Stomach smooth muscle (tissue), 2 donors: ENCODE measurements at regions not wholly inside any gene's neighbourhood (a gene's known extent, or its start where the extent isn't known, plus 50 kb on each side); places are given as distances from the start of the nearest gene placed in this dataset.
"Not testable (repeated sequence)": the region's sequence is repeated elsewhere in the genome, so short reads cannot be mapped to it uniquely, and the experiment has no call there.

Source experiments
- H3K27ac ChIP-seq: one replicate; pipeline ENCODE4 v1.7.0; 2013; ENCODE audit warnings: mild to moderate bottlenecking, low read length, inconsistent platforms
- H3K27me3 ChIP-seq, 2 donors: one replicate each; pipeline ENCODE4 v1.7.0; 2013; ENCODE audit warnings: low read length in 2 of 2; ENCODE audit not compliant: insufficient read depth in 2 of 2, control insufficient read depth in 1 of 2
- H3K36me3 ChIP-seq, 2 donors: one replicate each; pipeline ENCODE4 v1.7.0; 2013; ENCODE audit warnings: low read length in 2 of 2; ENCODE audit not compliant: control insufficient read depth in 2 of 2, insufficient read depth in 2 of 2
- H3K4me1 ChIP-seq: one replicate; pipeline ENCODE4 v1.7.0; 2013; ENCODE audit warnings: low read length; ENCODE audit not compliant: control insufficient read depth, insufficient read depth
- H3K4me3 ChIP-seq, 2 donors: one replicate each; pipeline ENCODE4 v1.7.0; 2013; ENCODE audit warnings: low read length in 2 of 2
- H3K9ac ChIP-seq, 2 donors: one replicate each; pipeline ENCODE4 v1.7.0; 2013; ENCODE audit warnings: low read length in 2 of 2, mild to moderate bottlenecking in 1 of 2
- H3K9me3 ChIP-seq, 2 donors: one replicate each; pipeline ENCODE4 v1.7.0; 2013; ENCODE audit warnings: low read length in 2 of 2; ENCODE audit not compliant: control insufficient read depth in 2 of 2
- donor health status: healthy.
- donor health status: Pancreatic carcinoma.

DNA sequence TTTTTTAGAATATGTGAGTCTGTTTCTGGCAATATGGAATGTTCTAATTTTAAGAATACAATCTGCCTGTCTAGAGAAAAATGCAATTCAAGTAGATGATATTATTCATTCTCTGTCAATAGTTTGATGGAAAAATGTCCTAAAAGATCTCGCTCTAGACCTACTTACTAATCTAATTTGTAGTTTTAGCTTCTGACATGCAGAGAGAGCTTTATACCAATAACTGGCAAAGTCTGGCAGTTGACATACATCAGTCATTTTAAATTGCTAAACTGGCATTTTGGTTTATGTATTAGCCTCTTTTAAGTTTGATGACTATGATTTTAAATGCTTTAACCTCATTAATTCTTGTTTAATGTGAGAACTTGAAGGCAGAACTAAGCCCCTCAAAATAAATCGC, 355.0 kb upstream of the CDH10 start:
- H3K9ac ChIP-seq, result no peak overlapping the region
- H3K27ac ChIP-seq, result no peak overlapping the region
- H3K36me3 ChIP-seq, result no peaks in the 10 kb centered on the region
- H3K9me3 ChIP-seq, result no peaks in the 10 kb centered on the region
- H3K4me3 ChIP-seq, result no peak overlapping the region
- H3K27me3 ChIP-seq, result no peaks in the 10 kb centered on the region
- no peaks in the 10 kb centered on the region for H3K4me1 ChIP-seq

DNA sequence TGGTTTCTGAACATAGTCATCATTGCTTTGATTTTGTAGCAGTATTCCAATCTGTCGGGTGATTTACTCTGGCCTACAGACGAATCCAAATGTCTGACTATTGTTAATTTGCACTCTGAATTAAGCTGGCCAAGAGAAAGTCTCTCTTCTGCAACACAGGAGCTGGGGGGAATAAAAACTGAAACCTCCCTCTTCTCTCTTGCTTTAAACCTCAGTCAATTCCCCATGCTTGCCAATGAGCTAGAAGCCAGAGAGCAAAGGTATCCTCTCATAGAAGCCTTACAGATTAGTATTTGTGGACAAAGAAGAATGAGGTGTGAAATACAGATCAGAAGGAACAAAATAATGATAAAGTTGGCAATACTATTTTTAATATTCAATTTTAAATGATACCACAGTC, 353.9 kb upstream of the CDH10 start:
- Histone ChIP-seq H3K27ac (no peak overlapping the region), H3K36me3 (no peaks in the 10 kb centered on the region), H3K9ac (no peak overlapping the region), H3K4me3 (no peak overlapping the region), H3K4me1 (no peaks in the 10 kb centered on the region), H3K9me3 (no peaks in the 10 kb centered on the region), H3K27me3 (no peaks in the 10 kb centered on the region)

GRCh38 chr5:24986326-24986725, 341.5 kb upstream of the CDH10 start:
- Histone ChIP-seq H3K4me1 (no peaks in the 10 kb centered on the region), H3K36me3 (no peaks in the 10 kb centered on the region)

DNA sequence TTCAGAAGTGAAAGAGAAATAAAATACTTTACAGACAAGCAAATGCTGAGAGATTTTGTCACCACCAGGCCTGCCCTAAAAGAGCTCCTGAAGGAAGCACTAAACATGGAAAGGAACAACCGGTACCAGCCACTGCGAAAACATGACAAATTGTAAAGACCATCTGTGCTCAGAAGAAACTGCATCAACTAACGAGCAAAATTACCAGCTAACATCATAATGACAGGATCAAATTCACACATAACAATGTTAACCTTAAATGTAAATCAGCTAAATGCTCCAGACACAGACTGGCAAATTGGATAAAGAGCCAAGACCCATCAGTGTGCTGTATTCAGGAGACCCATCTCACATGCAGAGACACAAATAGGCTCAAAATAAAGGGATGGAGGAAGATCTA, 333.8 kb upstream of the CDH10 start:
- not testable (repeated sequence) for H3K27ac ChIP-seq, H3K36me3 ChIP-seq

More at GRCh38 chr5:24986326-24986725, 341.5 kb upstream of the CDH10 start:
- Histone ChIP-seq H3K27ac (no peak overlapping the region), H3K4me3 (no peak overlapping the region), H3K9ac (no peak overlapping the region), H3K27me3 (no peaks in the 10 kb centered on the region), H3K9me3 (no peaks in the 10 kb centered on the region)

DNA sequence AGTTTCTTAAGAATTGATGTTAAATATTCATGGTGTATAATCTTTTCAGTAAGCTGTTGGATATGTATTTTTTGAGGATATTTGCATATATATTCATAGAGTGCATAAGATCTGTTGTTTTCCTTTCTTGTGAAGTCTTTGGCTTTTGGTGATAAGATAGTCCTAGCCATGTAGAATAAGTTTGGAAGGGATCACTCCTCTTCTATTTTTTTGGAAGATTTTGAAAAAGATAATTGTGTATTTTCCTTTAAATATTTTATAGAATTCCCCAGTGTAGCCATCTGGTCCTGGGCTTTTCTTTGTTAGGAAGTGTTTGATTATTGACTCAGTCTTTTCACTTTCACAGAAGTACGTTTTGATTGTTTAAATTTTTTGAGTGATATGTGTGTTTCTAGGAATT, 318.8 kb upstream of the CDH10 start:
- Histone ChIP-seq H3K4me3 (no peak overlapping the region), H3K9ac (no peak overlapping the region)

More for the DNA sequence above, 333.8 kb upstream of the CDH10 start:
- H3K4me3 ChIP-seq, H3K4me1 ChIP-seq, H3K9ac ChIP-seq, H3K27me3 ChIP-seq, H3K9me3 ChIP-seq: not testable (repeated sequence)

GRCh38 chr5:24923400-24923799, 278.6 kb upstream of the CDH10 start:
- no peaks in the 10 kb centered on the region for H3K27me3 ChIP-seq
- no peaks in the 10 kb centered on the region for H3K36me3 ChIP-seq
- H3K9ac ChIP-seq, result no peak overlapping the region
- no peaks in the 10 kb centered on the region for H3K4me1 ChIP-seq
- no peak overlapping the region for H3K4me3 ChIP-seq
- no peak overlapping the region for H3K27ac ChIP-seq
- no peaks in the 10 kb centered on the region for H3K9me3 ChIP-seq

More for the DNA sequence above, 318.8 kb upstream of the CDH10 start:
- H3K9me3 ChIP-seq, result no peaks in the 10 kb centered on the region
- H3K27ac ChIP-seq, result no peak overlapping the region
- H3K4me1 ChIP-seq, result no peaks in the 10 kb centered on the region
- H3K27me3 ChIP-seq, result no peaks in the 10 kb centered on the region
- no peaks in the 10 kb centered on the region for H3K36me3 ChIP-seq

DNA sequence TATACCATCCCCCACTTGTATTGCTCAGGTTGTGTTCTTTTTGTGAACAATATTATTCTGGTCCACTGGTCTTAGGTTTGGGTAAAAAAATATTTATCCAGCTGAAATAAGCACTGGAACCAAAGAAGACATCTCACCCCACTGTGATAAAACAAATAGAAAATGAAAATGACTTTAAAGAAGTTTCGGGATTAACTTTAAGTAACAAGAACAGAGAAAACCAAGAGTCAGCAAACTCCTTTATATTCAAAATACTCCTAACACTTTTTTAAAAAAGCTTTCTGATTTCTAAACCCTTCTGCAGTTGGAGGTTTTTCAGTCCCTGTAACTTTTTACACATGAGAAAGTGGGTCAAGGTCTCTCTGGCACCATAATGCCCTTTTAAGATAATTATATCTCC, 273.9 kb upstream of the CDH10 start:
- H3K9me3 ChIP-seq, result no peaks in the 10 kb centered on the region
- no peak overlapping the region for H3K27ac ChIP-seq
- H3K4me1 ChIP-seq, result no peaks in the 10 kb centered on the region
- no peak overlapping the region for H3K4me3 ChIP-seq
- H3K36me3 ChIP-seq, result no peaks in the 10 kb centered on the region
- H3K27me3 ChIP-seq, result no peaks in the 10 kb centered on the region
- no peak overlapping the region for H3K9ac ChIP-seq

- Histone ChIP-seq H3K9ac (no peak overlapping the region), H3K36me3 (no peaks in the 10 kb centered on the region), H3K4me1 (no peaks in the 10 kb centered on the region), H3K4me3 (no peak overlapping the region), H3K9me3 (no peaks in the 10 kb centered on the region), H3K27ac (no peak overlapping the region), H3K27me3 (no peaks in the 10 kb centered on the region)
Measured at GRCh38 chr5:24916863-24917262, 272.1 kb upstream of the CDH10 start.

DNA sequence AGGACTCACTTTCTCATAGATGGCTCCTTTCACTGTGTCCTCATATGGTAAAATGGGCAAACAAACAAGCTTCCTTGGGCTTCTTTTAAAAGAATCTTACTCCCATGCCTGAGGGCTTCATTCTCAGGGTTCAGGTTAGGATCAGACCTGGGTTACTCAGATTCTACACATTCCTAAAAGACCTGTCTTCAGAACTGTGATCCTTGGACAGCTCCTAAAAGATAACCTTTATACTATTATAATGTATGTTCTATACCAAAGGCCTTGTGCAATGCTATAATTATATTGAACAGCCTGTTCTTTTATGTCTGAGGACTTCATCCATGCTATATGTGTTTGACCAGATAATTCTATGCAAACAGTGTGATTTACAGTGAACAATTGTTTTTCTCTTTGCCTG, 264.4 kb upstream of the CDH10 start:
- Histone ChIP-seq H3K27me3 (no peaks in the 10 kb centered on the region), H3K9ac (no peak overlapping the region), H3K36me3 (no peaks in the 10 kb centered on the region), H3K4me1 (no peaks in the 10 kb centered on the region), H3K9me3 (no peaks in the 10 kb centered on the region), H3K4me3 (no peak overlapping the region), H3K27ac (no peak overlapping the region)

- no peaks in the 10 kb centered on the region for H3K9me3 ChIP-seq
- H3K4me3 ChIP-seq, result no peak overlapping the region
- H3K9ac ChIP-seq, result no peak overlapping the region
- H3K27me3 ChIP-seq, result no peaks in the 10 kb centered on the region
- H3K27ac ChIP-seq, result no peak overlapping the region
- no peaks in the 10 kb centered on the region for H3K4me1 ChIP-seq
- H3K36me3 ChIP-seq, result no peaks in the 10 kb centered on the region
Measured at GRCh38 chr5:24906689-24907088, 261.9 kb upstream of the CDH10 start.

DNA sequence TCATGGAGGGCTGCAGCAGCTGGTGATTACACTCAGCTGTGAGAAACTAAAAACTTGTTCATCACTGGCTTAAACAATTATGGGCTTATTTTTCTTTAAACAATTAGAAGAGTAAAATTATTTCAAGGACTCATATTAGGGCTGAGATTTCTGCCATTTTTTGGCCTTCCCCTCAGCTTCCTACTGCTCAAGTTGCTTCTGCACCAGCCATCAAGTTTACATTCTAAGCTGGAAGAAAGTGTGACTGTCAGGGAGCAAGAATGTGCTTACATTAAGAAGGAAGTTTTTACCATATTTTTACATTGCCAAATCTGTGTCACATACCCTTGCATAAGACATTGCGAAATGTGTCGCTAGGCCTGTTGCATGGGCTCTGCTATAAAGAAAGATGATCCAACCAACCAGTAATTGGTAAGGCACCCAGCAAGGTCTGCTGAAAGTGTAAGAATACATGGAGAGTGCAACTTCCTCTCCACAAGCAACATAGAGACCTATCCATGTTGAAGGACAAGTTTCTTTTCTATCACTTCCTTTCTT, 260.3 kb upstream of the CDH10 start:
- H3K4me1 ChIP-seq, result no peaks in the 10 kb centered on the region
- H3K36me3 ChIP-seq, result no peaks in the 10 kb centered on the region
- no peak overlapping the region for H3K9ac ChIP-seq
- H3K27me3 ChIP-seq, result no peaks in the 10 kb centered on the region
- H3K27ac ChIP-seq, result no peak overlapping the region
- no peak overlapping the region for H3K4me3 ChIP-seq
- no peaks in the 10 kb centered on the region for H3K9me3 ChIP-seq
